Vagina (tissue), 2 donors: ENCODE measurements at regions not wholly inside any gene's neighbourhood (a gene's known extent, or its start where the extent isn't known, plus 50 kb on each side); places are given as distances from the start of the nearest gene placed in this dataset.

Source experiments
- POLR2A ChIP-seq, 2 donors: fragments of 450-650 bp; IDR thresholded peaks; one replicate each; pipeline ENCODE4 v1.6.1; 2017; ENCODE audit warnings: antibody characterized with exemption in 2 of 2, mild to moderate bottlenecking in 2 of 2, moderate library complexity in 2 of 2
- POLR2AphosphoS5 ChIP-seq, 2 donors: sonication (generic); formaldehyde crosslinking; IDR thresholded peaks; one replicate each; pipeline ENCODE4 v1.9.0; 2017; ENCODE audit warnings: antibody characterized with exemption in 2 of 2, mild to moderate bottlenecking in 2 of 2, low read depth in 1 of 2; ENCODE audit not compliant: insufficient read depth in 1 of 2
- TF ChIP-seq, protein P1 (sequence below), 3 experiments: fragments of 450-650 bp in 2 of 3; fragments of 200-600 bp in 1 of 3; sonication (generic) in 1 of 3; IDR thresholded peaks; one replicate each; pipeline ENCODE4 v1.5.1; 2017 to 2019; ENCODE audit warnings: antibody characterized with exemption in 3 of 3, mild to moderate bottlenecking in 2 of 3, moderate library complexity in 2 of 3

DNA sequence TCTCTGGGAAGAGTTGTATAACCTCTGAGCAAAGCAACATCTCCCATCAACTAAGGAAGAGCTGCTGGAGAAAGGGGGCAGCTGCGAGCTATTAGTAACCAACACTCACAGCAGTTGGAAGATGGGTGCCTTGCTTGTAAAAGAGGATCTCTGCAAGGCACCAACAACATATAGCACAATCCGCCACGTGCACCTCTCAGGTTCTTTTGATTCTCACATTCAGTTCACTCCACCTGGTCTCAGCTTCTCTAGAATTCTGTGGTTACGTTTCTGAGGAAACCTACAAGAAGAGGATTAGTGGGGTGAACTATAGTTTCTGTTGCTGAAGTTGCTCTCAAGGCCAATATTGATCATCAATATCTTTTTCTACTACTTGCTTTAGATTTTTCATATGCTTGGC lies 117.1 kb downstream of the RPS24 start:
- TF ChIP-seq POLR2A (IDR thresholded peaks at IDR 0.05) = no peak
- TF ChIP-seq, protein P1, sequence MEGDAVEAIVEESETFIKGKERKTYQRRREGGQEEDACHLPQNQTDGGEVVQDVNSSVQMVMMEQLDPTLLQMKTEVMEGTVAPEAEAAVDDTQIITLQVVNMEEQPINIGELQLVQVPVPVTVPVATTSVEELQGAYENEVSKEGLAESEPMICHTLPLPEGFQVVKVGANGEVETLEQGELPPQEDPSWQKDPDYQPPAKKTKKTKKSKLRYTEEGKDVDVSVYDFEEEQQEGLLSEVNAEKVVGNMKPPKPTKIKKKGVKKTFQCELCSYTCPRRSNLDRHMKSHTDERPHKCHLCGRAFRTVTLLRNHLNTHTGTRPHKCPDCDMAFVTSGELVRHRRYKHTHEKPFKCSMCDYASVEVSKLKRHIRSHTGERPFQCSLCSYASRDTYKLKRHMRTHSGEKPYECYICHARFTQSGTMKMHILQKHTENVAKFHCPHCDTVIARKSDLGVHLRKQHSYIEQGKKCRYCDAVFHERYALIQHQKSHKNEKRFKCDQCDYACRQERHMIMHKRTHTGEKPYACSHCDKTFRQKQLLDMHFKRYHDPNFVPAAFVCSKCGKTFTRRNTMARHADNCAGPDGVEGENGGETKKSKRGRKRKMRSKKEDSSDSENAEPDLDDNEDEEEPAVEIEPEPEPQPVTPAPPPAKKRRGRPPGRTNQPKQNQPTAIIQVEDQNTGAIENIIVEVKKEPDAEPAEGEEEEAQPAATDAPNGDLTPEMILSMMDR (IDR thresholded peaks at IDR 0.05) = no peak
- no peak for TF ChIP-seq POLR2AphosphoS5 (IDR thresholded peaks at IDR 0.05; ENCODE audit: insufficient read depth in 1 of 2, low read depth in 1 of 2)
